T1000 (cell line): ENCODE measurements at regions not wholly inside any gene's neighbourhood (a gene's known extent, or its start where the extent isn't known, plus 50 kb on each side); places are given as distances from the start of the nearest gene placed in this dataset.
"Not testable (repeated sequence)": the region's sequence is repeated elsewhere in the genome, so short reads cannot be mapped to it uniquely, and the experiment has no call there.

ENCODE experiments used
- DNase-seq: peaks from one replicate; lab custom pipeline; 2025; ENCODE audit warnings: mixed read lengths; lab: John Stamatoyannopoulos, UW

GRCh38 chr5:45893309-45893708 lies 197.1 kb upstream of the HCN1 start:
- DNase-seq: no peak

DNA sequence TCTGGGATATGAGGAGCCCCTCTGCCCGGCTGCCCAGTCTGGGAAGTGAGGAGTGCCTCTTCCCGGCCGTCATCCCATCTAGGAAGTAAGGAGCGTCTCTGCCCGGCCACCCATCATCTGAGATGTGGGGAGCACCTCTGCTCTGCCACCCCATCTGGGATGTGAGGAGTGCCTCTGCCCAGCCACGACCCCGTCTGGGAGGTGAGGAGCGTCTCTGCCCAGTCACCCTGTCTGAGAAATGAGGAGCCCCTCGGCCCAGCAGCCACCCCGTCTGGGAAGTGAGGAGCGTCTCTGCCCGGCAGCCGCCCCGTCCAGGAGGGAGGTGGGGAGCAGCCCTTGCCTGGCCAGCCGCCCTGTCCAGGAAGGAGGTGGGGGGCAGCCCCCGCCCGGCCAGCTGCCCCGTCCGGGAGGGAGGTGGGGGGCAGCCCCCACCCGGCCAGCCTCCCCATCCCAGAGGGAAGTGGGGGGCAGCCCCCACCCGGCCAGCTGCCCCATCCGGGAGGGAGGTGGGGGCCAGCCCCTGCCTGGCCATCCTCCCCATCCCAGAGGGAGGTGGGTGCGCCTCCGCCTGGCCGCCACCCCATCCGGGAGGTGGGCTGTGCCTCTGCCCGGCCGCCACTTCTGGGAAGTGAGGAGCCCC lies 194.4 kb upstream of the HCN1 start:
- DNase-seq: not testable (repeated sequence)

DNA sequence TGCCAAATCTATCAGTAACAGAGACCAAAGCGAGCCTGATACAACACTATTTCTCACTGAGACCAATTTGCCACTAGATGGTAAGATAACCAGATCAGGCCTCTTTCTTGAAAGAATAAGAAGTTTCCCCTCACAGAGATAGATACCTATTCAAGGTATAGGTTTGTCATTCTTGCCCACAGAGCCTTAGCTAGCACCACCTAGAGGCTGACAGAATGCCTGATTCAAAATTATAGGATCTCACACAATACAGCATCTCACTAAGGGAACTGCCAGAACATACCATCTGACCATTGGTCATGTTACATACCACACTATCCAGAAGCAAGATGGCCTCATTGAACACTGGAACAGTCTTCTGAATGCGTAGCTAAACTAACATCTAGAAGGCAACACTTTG lies 166.6 kb upstream of the HCN1 start:
- DNase-seq: no peak

DNA sequence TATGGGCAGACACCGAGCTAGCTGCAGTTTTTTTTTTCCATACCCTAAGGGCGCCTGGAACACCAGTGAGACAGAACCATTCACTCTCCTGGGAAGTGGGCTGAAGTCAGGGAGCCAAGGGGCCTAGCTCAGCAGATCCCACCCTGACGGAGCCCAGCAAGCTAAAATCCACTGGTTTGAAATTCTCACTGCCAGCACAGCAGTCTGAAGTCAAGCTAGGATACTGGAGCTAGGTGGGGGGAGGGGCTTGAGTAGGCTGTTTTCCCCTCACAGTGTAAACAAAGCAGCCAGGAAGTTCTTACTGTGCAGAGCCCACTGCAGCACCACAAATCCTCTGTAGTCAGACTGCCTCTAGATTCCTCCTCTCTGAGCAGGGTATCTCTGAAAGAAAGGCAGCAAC lies 151.7 kb upstream of the HCN1 start:
- no peak for DNase-seq

GRCh38 chr5:45826055-45826454 lies 129.9 kb upstream of the HCN1 start:
- DNase-seq: no peak

GRCh38 chr5:45800331-45800730 lies 104.2 kb upstream of the HCN1 start:
- no peak for DNase-seq

DNA sequence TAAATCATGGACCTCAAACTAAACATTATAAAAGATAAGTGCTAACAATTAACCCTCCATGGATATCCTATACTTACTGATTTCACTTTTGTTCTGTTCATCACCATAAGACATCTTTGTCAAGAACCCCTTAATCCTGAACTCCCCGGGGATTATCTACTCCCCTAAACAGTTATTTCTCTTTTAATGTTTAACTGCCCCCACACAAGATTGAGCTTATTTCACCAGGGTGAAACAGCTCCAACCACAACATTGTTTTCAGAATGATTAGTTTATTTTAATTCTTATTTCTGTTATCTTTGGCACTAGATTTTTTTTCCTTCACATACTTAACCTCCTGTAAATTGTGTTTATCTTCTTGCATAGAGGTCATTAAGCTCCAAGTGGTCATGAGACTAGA lies 103.2 kb upstream of the HCN1 start:
- DNase-seq: no peak

- no peak for DNase-seq
Observed at GRCh38 chr5:45796959-45797553, 100.9 kb upstream of the HCN1 start.

GRCh38 chr5:45795458-45795857 lies 99.3 kb upstream of the HCN1 start:
- no peak for DNase-seq

DNA sequence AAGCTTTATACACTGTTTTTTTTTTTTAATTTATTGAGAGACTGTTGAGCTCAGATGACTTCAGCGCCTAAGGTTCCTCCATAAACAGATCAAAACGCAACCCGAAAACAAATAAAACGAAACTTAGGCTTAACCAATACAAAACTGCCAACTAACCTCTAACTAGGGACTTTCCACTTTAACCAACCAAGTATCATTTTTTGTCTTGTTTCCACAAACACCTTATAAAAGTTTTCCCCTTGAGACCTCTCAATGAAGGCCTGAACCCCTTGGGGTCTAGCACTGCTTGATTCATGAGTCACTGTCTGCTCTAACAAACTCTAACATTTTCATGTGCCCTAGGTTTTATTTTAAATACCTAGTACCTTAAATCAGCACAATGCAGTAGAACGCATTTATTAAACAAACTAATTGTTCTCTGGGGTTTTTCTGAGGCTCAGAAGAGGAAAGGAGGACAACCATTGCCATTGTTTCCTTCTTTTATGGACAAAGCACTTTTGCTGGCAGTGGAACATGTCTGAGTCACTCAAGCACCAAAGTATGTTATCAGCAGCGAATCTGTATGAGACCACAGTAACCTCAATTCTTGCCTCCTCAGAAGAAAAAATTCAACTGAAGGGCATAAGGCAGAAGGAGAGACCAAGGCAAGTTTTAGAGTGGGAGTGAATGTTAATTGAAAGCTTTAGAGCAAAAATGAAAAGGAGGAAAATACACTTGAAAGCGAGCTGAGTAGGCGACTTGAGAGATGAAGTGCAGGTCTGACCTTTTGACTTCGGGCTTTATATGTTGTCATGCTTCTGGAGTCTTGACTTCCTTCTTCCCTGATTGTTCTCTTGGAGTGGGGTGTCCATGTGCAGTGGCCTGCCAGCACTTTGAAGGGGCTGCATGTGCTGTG lies 97.7 kb upstream of the HCN1 start:
- DNase-seq: peak; percentile 66

DNA sequence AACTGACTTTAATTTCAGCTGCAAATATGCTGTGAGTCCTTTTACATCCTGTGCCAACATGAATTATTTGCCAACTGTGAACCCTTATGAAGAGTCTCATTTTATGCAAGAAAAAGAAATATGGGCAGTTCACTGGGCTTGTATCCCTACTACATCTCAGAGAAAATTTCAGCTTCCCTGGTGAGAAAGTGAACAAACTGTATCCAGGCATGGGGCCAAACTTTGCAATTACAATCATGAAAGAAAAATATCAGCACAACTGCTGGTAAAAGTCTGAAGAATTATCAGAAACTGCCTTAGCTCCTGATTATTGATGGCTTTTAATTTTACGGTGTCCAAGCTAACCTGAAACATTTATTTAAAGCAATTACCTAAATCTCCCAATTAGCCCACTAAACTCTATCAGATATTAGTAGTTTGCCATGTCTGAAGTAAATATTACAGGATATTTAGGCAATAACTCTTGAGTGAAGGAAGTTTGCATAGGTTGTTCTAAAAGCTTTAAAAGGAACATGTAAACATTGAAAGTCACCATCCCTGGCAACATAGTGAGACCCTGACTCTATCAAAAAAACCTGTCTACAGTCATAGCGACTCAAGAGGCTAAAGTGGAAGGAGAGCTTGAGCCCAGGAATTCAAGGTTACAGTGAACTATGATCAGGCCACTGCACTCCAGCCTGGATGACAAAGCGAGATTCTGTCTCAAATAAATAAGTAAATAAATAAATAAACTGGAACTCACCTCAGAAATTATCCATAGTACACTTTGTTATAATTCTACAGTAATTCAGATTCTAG lies 83.9 kb upstream of the HCN1 start:
- no peak for DNase-seq

DNA sequence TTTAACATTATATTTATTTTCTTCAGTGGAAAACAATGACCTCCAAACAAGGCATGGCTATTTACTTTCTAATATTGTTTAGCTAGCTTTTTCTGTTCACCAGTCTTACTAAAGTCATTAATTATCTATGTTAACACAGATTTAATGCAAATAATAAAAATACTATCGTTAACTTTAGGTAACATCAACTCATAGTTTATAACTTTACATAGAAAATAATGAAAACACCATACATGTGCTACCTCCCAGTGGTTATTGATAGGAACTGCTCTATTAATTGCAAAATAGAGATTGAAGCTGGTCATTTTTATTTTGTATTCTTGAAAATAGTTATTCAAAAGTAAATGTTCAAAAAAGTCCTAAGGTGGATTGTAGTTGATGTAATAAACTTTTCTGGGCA lies 78.3 kb upstream of the HCN1 start:
- no peak for DNase-seq

- DNase-seq: no peak
Observed at GRCh38 chr5:45772402-45772801, 76.2 kb upstream of the HCN1 start.

DNA sequence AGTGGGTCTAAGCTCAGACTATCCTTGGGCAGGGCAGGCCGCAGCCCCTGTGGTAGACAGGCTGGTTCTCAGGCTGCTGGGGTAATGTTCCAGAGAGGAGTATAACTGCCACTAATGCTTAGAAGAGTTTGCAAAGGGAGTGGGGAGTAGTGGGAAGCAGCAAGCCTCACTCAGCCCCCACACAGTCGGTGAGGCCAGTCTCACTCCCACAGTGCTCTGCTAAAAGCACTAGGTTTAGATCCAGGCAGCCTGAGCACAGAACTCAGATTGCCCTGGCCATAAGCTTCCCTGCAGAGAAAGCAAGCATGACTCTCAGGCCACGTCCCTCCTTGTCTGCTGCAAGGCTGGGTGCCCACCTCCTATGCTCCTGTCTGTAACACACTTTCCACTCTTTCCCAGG lies 69.4 kb upstream of the HCN1 start:
- DNase-seq: no peak

DNA sequence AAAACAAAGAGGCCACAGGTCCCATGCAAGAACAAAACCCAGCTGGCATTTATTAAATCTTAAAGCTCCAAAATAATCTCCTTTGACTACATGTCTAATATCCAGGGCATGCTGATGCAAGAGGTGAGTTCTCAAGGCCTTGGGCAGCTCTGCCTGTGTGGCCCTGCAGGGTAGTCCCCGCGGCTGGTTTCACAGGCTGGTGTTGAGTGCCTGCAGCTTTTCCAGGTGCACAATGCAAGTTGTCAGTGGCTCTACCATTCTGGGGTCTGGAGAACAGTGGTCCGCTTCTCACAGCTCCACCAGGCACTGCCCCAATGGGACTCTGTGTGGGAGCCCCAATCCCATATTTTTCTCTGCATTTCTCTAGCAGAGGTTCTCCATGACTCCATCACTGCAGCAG lies 54.4 kb upstream of the HCN1 start:
- no peak for DNase-seq

- DNase-seq: not testable (repeated sequence)
Observed at GRCh38 chr5:45748511-45748910, 52.3 kb upstream of the HCN1 start.
